ENCODE measurements at regions not wholly inside any gene's neighbourhood (a gene's known extent, or its start where the extent isn't known, plus 50 kb on each side); places are given as distances from the start of the nearest gene placed in this dataset.

DNA sequence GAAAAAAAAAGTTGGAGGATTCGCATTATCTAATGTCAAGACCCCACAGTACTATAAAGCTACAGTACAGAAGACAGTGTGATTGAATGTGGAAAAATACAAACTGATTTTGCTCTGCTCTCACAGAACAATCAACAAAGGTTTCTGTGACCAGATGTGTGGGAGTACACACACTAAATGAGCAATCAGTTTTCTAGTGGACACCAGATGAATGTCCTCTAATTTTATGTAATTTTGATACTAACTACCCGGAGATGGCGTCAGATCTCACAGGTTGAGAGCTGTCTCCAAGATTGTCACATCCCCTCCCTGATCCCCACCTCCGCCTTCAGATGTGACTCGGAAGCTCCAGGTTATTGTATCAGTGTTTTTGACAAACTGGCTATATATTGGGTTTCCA, 81.9 kb upstream of the HUWE1 start (continued):
- TF ChIP-seq, protein P1, sequence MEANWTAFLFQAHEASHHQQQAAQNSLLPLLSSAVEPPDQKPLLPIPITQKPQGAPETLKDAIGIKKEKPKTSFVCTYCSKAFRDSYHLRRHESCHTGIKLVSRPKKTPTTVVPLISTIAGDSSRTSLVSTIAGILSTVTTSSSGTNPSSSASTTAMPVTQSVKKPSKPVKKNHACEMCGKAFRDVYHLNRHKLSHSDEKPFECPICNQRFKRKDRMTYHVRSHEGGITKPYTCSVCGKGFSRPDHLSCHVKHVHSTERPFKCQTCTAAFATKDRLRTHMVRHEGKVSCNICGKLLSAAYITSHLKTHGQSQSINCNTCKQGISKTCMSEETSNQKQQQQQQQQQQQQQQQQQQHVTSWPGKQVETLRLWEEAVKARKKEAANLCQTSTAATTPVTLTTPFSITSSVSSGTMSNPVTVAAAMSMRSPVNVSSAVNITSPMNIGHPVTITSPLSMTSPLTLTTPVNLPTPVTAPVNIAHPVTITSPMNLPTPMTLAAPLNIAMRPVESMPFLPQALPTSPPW (CRISPR knock-in tag; IDR thresholded peaks at IDR 0.05), result no peak
- TF ChIP-seq KHSRP (IDR thresholded peaks at IDR 0.05), result no peak
- no peak for TF ChIP-seq ETV6 (IDR thresholded peaks at IDR 0.05; ENCODE audit: borderline replicate concordance in 1 of 2, low read depth in 2 of 2, low read length in 1 of 2)
- TF ChIP-seq ETV6 (CRISPR knock-in tag; IDR thresholded peaks at IDR 0.05; ENCODE audit: borderline replicate concordance), result no peak
- TF ChIP-seq ZBTB1 (CRISPR knock-in tag; IDR thresholded peaks at IDR 0.05; ENCODE audit: borderline replicate concordance, low read depth), result no peak
- no peak for TF ChIP-seq NFIC (IDR thresholded peaks at IDR 0.05)
- TF ChIP-seq, protein P2, sequence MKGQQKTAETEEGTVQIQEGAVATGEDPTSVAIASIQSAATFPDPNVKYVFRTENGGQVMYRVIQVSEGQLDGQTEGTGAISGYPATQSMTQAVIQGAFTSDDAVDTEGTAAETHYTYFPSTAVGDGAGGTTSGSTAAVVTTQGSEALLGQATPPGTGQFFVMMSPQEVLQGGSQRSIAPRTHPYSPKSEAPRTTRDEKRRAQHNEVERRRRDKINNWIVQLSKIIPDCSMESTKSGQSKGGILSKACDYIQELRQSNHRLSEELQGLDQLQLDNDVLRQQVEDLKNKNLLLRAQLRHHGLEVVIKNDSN (CRISPR knock-in tag; IDR thresholded peaks at IDR 0.05), result no peak
- TF ChIP-seq CEBPB (tag; IDR thresholded peaks at IDR 0.05), result no peak

DNA sequence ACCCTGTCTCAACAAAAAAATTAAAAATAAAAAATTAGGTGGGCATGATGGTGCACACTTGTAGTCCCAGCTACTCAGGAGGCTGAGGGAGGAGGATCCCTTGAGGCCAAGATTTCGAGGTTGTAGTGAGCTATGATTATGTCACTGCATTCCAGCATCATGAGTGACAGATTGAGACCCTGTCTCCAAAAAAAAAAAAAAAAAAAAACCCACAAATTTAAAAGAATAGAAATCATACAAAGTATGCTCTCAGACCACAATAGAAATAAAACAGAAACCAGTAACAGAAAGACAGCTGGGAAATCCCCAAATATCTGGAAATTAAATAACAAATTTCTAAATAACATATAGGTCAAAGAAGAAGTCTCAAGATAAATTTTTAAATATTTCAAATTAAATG, 81.0 kb upstream of the HUWE1 start:
- H3K27me3 ChIP-seq (ENCODE audit: control insufficient read depth in 2 of 2, insufficient read depth in 2 of 2, low read length in 2 of 2), result no peaks in the 10 kb centered on the region
- H4K20me1 ChIP-seq (replicated peaks; ENCODE audit: control insufficient read depth, insufficient read depth, low read length), result no peaks in the 10 kb centered on the region
- ChIA-PET CTCF (ENCODE audit: low intra/inter-chr PET ratio) (no interaction called here), POLR2A (no interaction called here)
- no CpG with 5 or more reads among the region's 1 CpG for WGBS (ENCODE audit: insufficient coverage, low coverage, missing lambda C conversion rate)
- H3K9ac ChIP-seq (ENCODE audit: insufficient read depth in 1 of 2, low read depth in 2 of 2, low read length in 2 of 2), result no peak overlapping the region
- DNase-seq (ENCODE audit: extremely low read depth in 1 of 4, low spot score in 3 of 4), result no peak
- H3K9me3 ChIP-seq (replicated peaks; ENCODE audit: control insufficient read depth, insufficient read depth, low read depth, low read length), result no peaks in the 10 kb centered on the region
- H3K27ac ChIP-seq (ENCODE audit: extremely low read depth, low read depth, low read length), result no peak overlapping the region
- intact Hi-C loops (cut with micrococcal nuclease) (no loop called here), in situ Hi-C loops (cut with MboI) (no loop called here)
- no peak overlapping the region for H3K4me3 ChIP-seq
- no peak for ATAC-seq
- no peak overlapping the region for H3K4me2 ChIP-seq (ENCODE audit: insufficient read depth, low read length)
- peaks cover 0 to 4% of the 10 kb centered on the region in 2 experiments; a peak in 2 of 5 replicates for H3K4me1 ChIP-seq (replicated peaks in 1 of 2; ENCODE audit: control insufficient read depth in 2 of 2, insufficient read depth in 2 of 2, low read length in 2 of 2)
- no peaks in the 10 kb centered on the region for H3K36me3 ChIP-seq (ENCODE audit: control insufficient read depth, insufficient read depth, low read length)
- BruUV-seq (replicated peaks), result no TSS peak
- H3K79me2 ChIP-seq (ENCODE audit: control insufficient read depth, insufficient read depth, low read length), result no peaks in the 10 kb centered on the region
- no peaks in the 10 kb centered on the region for H3K9me1 ChIP-seq (ENCODE audit: control insufficient read depth, insufficient read depth, low read length)
- FAIRE-seq, result no peak
- no peak overlapping the region for H2AFZ ChIP-seq (ENCODE audit: low read depth, low read length)
- TF ChIP-seq MYNN (IDR thresholded peaks at IDR 0.05) (no peak), MYNN (CRISPR knock-in tag; IDR thresholded peaks at IDR 0.05) (no peak), HDAC2 (IDR thresholded peaks at IDR 0.05) (no peak), KDM4B (IDR thresholded peaks at IDR 0.05; ENCODE audit: borderline replicate concordance in 2 of 2, low read depth in 1 of 2) (no peak), CBX8 (IDR thresholded peaks at IDR 0.05; ENCODE audit: borderline replicate concordance, extremely low read depth, low read depth, low read length, poor library complexity, severe bottlenecking) (no peak), SP1 (CRISPR knock-in tag; IDR thresholded peaks at IDR 0.05) (no peak), ASH1L (IDR thresholded peaks at IDR 0.05; ENCODE audit: borderline replicate concordance, low read depth, partially characterized antibody) (no peak), ZNF134 (CRISPR knock-in tag; conservative IDR thresholded peaks at IDR 0.05) (no peak), SNIP1 (IDR thresholded peaks at IDR 0.05; ENCODE audit: low read depth) (no peak), ZNF174 (CRISPR knock-in tag; IDR thresholded peaks at IDR 0.05) (no peak), HIVEP1 (CRISPR knock-in tag; IDR thresholded peaks at IDR 0.05) (no peak), ZNF224 (CRISPR knock-in tag; IDR thresholded peaks at IDR 0.05) (no peak)
- TF ChIP-seq, protein P3, sequence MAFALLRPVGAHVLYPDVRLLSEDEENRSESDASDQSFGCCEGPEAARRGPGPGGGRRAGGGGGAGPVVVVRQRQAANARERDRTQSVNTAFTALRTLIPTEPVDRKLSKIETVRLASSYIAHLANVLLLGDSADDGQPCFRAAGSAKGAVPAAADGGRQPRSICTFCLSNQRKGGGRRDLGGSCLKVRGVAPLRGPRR (CRISPR knock-in tag; IDR thresholded peaks at IDR 0.05), result no peak
- TF ChIP-seq, protein P4, sequence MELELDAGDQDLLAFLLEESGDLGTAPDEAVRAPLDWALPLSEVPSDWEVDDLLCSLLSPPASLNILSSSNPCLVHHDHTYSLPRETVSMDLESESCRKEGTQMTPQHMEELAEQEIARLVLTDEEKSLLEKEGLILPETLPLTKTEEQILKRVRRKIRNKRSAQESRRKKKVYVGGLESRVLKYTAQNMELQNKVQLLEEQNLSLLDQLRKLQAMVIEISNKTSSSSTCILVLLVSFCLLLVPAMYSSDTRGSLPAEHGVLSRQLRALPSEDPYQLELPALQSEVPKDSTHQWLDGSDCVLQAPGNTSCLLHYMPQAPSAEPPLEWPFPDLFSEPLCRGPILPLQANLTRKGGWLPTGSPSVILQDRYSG (tag; conservative IDR thresholded peaks at IDR 0.05; ENCODE audit: low read depth), result no peak
